Hematopoietic multipotent progenitor cell treated with erythropoietin and hydrocortisone succinate and interleukin-3 and kit ligand, for 17 days (in vitro differentiated cells): ENCODE measurements at regions not wholly inside any gene's neighbourhood (a gene's known extent, or its start where the extent isn't known, plus 50 kb on each side); places are given as distances from the start of the nearest gene placed in this dataset.

Experiments used
- DNase-seq: peaks from one replicate; pipeline ENCODE4 v3.0.0-alpha.2; 2015; ENCODE audit warnings: low spot score

DNA sequence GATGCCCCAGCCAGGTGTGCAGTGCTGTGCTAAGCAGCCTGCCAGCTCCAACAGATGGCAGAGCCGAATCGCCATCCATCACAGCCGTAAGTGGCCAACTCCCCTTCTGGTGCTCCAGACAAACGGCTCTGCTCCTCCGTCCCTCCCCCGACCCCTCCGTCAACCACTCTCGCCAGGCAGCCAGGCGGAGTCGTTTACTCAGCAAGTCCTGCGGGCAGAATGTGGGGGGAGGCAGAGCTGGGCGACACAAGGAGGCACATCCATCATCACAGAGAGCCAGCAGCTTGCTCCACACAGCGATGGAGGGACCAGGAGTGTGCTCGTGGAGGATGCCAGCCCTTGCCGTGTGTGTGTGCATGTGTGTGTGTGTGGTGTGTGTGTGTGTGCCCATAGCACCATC lies 206.6 kb upstream of the GRIK3 start:
- no peak for DNase-seq

GRCh38 chr1:37242501-37242900 lies 208.2 kb upstream of the GRIK3 start:
- no peak for DNase-seq

DNA sequence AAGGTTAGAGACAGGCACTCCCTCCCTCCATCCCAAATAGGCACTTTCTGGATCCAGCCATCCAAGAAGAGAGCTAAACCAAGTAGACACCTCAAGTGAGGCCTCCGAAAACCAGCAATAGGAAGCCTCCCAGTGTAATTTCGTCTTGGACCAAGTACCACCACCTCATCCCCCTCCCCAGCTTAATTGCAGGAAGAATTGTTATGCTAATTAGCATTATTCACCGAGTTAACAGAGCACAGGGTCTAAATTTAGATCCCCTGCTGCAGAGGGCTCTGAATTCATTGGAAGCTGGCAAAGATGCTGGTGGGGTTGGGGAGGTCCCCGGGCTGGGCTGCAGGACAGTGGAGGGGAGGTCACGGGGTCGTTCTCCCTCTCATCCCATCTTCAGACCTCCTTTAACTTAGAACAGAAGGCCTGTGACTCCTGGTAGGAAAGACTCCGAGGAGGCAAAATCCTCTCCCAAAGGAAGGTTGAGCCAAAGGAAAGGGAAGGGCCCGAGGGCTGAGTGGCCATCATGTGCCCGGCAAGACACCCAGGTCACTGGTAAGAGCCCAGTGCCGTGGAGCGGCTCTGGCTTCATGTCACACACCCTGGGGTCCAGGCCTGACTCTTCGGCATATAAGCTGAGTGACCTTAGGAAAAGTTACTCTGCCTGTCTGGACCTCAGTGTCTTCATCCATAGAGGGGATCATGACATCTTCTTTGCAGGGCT lies 209.2 kb upstream of the GRIK3 start:
- no peak for DNase-seq

DNA sequence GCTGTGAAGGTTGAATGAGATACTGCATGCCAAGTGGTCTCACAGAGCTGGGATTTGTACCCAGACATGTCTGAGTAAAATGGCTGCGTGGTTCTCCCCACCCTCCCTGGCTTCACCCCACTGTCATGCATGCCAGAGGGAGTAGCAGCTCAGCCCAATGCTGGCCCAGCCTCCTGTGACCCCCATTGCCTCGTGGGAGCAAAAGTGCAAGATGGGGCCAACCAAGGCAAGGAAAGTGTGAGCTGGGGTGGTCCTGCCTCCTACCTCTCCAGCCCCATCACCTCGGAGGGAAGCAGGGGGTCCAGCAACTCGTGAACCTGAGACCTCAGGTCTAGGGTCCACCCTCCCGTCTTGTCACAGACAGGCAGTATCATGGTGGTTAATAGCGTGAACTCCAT lies 209.8 kb upstream of the GRIK3 start:
- DNase-seq: no peak

GRCh38 chr1:37244815-37245214 lies 210.5 kb upstream of the GRIK3 start:
- DNase-seq: no peak

DNA sequence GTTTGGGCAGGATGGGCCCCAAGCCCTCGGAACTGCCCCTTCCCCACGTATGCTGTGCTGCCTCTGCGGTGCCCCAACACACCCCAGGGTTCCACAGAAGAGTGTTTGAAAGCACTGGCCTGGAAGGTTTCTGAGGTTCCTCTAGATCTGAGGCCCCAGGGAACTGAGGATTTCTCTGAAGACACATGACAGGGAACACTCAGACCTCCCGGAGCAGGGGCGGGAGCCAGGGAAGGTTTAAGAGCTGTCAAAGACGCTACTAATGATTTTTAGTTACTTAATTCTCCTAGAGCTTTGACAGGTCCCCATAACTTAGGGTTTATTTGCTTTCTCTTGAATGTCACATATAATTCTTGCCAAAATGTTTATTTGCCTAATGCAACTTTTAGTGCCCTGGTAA lies 212.3 kb upstream of the GRIK3 start:
- no peak for DNase-seq

DNA sequence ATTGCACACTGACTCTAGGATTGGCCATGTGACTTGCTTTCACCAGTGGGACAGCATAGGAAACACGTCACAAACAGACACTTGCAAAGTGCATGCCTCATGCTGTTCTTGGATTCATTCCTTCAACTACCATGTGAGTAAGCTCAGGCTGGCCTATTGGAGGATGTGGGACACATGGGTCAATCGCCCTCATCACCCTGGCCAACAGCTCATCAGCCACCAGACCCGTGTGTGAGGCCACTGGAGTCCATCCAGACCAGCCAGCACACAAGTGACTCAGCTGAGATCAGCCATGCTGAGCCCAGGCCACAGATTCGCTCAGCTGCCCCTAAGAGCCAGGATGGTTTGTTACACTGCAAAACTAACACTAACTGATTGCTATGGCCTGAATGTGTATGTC lies 216.1 kb upstream of the GRIK3 start:
- no peak for DNase-seq

DNA sequence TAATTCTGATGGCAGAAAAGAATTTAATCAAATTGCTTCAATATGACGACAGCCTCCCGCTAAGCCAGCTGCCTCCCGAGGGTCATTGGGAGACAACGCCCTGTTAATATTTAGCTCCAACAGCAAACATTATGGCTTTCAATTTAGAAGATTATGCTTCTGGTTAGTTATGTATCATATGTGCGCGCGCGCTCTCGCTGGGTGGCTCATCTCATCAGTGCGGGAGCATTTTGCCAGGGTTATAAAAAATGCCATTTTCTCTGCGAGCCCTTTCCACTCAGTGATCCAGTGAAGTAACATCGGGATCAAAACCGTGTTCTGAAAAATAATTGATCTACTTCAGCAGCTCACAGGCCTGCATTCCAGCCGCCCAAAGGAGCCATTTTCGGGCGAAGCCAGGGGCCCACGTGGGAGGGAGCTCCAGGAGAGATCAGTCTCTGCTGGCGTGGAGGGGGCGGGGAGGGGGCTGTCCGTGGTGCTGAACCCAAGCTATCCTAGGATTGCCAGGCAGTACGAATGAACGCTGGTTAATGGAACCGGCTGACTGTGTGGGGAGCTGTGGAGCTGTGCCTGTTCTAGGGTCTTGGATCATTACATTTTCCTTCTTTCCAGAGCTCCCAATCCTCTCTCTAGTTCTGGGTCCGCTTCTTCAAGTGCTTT lies 219.1 kb upstream of the ZC3H12A start:
- DNase-seq: no peak

- no peak for DNase-seq
Observed at GRCh38 chr1:37255868-37256267, 218.5 kb upstream of the ZC3H12A start.

GRCh38 chr1:37257646-37258045 lies 216.7 kb upstream of the ZC3H12A start:
- DNase-seq: no peak

DNA sequence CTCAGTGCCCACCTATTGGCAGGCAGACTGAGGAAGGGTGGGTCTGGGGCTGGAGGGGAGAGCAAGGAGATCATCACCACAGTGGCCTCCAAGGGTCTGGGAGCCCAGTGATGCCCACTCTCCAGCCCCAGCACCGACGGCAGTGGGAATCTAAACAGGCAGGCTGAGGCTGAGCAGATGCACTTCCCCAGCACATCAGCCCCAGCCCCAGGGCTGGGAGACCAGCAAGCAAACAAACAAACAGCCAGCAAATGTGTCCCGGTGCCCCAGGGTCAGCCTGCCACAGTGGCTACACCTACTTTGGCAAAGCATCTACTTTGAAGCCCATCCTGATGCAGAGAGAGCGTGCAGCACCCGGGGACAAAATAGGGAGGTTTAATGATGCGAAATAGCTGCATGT lies 216.3 kb upstream of the ZC3H12A start:
- no peak for DNase-seq

GRCh38 chr1:37259019-37259418 lies 215.4 kb upstream of the ZC3H12A start:
- DNase-seq: no peak

DNA sequence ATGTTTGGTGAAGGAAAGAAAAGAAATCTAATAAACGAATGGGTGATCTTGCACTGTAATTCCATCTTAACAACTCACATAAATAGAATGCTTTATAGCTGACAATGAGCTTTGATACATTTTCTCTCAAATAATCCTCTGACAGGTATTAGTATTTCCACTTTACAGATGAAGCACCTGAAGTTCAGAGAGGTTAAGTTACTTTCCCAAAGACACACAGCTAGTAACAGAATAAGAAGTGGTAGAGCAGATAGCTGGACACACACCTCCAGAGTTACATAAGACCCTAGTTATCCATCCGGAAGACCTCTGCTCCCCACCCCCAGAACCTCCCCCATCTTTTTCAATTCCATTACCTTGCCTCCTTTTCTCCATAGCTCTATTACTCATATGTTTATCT lies 213.3 kb upstream of the ZC3H12A start:
- no peak for DNase-seq

DNA sequence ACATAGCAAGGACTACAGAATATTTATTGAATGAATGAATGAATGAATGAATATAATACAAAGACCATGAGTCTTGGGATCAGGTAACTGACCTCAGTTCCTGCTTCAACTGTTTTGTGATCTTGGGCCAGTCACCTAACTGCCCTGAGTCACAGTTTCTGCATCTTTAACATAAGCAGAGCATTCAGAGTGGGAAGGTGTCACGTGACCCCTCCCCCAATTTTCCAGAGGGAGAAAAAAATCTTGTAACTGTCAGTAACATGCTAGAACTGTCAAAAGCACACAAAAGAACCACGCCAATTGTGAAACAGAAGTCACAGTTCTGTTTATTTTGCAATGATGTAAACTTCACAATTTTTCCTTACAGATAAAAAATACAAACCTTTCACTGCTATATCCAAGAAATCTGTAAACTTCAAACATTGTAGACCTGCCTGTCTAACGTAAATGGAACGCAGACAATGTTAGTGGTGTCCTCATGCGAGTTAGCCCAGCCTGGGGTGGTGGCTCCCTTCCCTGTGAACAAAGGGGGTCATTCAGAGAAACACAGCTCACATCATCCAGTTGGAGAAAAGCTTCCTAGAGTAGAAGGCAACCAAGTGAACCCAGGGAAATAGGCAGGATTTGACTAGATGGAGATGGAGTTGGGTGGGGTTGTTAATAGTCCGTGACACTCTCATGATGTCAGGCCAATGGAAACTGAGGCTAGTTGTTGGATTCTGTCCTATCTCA lies 211.8 kb upstream of the ZC3H12A start:
- DNase-seq: no peak

- no peak for DNase-seq
Observed at GRCh38 chr1:37265156-37265555, 209.2 kb upstream of the ZC3H12A start.

GRCh38 chr1:37265786-37266667 lies 208.4 kb upstream of the ZC3H12A start:
- no peak for DNase-seq

DNA sequence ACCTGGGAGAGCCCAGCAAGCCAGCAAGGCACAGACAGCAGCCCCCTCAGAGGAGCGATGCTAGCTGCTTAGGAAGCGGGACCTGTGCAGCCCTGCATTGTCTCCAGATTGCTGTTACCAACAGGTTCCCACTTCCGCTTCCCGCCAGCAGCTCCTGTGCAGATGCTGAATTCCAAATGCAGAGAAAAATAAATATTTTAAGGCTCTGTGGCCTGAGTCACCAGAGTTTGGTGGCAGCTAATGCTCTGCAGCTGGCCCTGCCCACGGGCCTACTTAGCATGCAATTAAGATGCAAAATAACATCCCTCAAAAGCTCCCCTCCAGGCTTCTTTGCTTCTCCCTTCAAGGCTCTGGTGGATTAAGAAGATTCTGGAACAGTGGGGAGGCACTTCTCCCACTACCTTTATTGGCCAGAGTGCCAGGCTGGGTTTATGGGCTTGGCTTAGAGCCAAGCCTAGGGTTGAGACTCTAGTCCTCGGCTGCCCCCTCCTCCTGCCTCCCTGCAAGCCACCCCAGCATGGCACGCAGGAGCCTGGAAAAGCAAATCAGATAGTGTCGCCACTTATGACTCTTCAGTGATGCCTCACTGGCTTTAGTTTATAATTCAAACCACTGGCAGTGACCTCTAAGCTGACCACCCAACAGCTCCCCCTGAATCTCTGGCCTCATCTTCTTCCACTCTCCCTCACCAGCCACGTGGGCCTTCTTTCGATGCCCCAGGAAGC lies 207.1 kb upstream of the ZC3H12A start:
- no peak for DNase-seq

- no peak for DNase-seq
Observed at GRCh38 chr1:37270639-37271038, 203.7 kb upstream of the ZC3H12A start.

GRCh38 chr1:37272626-37273025 lies 201.8 kb upstream of the ZC3H12A start:
- no peak for DNase-seq

GRCh38 chr1:37274486-37274885 lies 199.9 kb upstream of the ZC3H12A start:
- no peak for DNase-seq

- no peak for DNase-seq
Observed at GRCh38 chr1:37274938-37275631, 199.3 kb upstream of the ZC3H12A start.
